BJ (cell line): ENCODE measurements at regions not wholly inside any gene's neighbourhood (a gene's known extent, or its start where the extent isn't known, plus 50 kb on each side); places are given as distances from the start of the nearest gene placed in this dataset.

Source experiments
- CTCF ChIA-PET: fragments of 350-600 bp; formaldehyde crosslinking; extraction: SDS; loops from one replicate; lab custom pipeline; 2021; ENCODE audit warnings: antibody characterized with exemption, inconsistent platforms; lab: Yijun Ruan, JAX
- POLR2A ChIA-PET: fragments of 300-600 bp; sonication (Branson Sonifier 250); formaldehyde crosslinking; extraction: SDS; loops from one replicate; lab custom pipeline; 2021; ENCODE audit warnings: antibody characterized with exemption; lab: Charles Lee
- DNase-seq: peaks from one replicate; pipeline ENCODE4 v3.0.0-alpha.2; 2011; ENCODE audit warnings: low read depth
- H3K27me3 ChIP-seq: 2 replicates; pipeline ENCODE4 v1.6.0; 2011; ENCODE audit warnings: low read length; ENCODE audit not compliant: control insufficient read depth, insufficient read depth
- H3K36me3 ChIP-seq: 2 replicates; pipeline ENCODE4 v1.5.1; 2011; ENCODE audit warnings: low read length; ENCODE audit not compliant: control insufficient read depth, insufficient read depth
- H3K4me3 ChIP-seq: 2 replicates; pipeline ENCODE4 v1.5.1; 2011; ENCODE audit warnings: low read depth, mild to moderate bottlenecking, control low read depth, low read length
- TF ChIP-seq, protein P1 (sequence below): IDR thresholded peaks from 2 replicates; pipeline ENCODE4 v1.5.1; 2011; ENCODE audit warnings: low read depth, mild to moderate bottlenecking, control low read depth, inconsistent platforms, low read length, moderate library complexity; ENCODE audit not compliant: insufficient read depth

DNA sequence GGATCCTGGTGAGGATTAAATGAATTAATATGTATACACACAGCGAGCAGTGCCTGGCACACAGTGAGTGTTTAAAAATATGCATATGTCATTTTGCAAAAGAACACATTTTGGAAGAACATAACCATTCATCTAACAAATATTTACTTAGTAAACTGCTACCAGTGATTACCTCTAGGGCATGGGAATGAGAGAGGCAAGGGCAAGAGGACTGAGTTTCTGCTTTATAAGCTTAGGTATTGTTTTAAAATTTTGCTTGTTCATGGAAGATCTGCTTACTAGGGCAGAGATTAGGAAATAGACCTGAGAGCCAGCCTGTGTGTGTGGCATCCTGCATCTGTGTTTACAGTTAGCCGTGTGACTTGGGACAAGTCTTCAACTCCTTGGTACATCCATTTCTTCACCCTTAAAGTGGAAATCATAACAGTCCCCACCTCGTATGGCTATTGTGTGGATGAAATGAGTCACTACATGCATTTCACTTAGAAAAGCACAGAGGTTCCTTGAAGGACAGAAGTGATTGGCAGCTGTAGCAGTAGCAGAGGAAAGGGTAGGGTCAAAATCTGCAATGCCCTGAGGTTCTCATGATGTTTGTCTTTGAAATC is 198.5 kb upstream of the FMN2 start:
- no peak overlapping the region for H3K4me3 ChIP-seq
- TF ChIP-seq, protein P1, sequence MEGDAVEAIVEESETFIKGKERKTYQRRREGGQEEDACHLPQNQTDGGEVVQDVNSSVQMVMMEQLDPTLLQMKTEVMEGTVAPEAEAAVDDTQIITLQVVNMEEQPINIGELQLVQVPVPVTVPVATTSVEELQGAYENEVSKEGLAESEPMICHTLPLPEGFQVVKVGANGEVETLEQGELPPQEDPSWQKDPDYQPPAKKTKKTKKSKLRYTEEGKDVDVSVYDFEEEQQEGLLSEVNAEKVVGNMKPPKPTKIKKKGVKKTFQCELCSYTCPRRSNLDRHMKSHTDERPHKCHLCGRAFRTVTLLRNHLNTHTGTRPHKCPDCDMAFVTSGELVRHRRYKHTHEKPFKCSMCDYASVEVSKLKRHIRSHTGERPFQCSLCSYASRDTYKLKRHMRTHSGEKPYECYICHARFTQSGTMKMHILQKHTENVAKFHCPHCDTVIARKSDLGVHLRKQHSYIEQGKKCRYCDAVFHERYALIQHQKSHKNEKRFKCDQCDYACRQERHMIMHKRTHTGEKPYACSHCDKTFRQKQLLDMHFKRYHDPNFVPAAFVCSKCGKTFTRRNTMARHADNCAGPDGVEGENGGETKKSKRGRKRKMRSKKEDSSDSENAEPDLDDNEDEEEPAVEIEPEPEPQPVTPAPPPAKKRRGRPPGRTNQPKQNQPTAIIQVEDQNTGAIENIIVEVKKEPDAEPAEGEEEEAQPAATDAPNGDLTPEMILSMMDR: no peak
- DNase-seq: no peak
- CTCF ChIA-PET: no interaction called here
- no peaks in the 10 kb centered on the region for H3K27me3 ChIP-seq
- H3K36me3 ChIP-seq: no peaks in the 10 kb centered on the region
- POLR2A ChIA-PET: no interaction called here

DNA sequence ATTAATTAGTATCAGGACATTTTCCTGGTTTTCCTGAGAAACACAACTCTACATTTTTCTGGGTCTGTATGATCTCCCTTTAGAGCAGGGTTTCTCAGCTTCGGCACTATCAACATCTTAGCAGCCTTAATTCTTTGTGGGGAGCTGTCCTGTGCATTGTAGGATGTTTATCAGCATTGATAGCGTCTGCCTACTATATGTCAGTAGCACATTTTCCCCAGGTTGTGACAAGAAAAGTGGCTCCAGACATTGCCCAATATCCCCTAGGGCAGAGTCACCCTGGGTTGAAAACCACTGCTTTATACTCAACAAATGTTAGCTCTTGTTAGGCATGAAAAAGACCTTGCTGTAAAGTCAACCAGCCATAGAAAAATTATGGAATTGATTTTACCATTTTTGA is 195.1 kb upstream of the FMN2 start:
- no peak for DNase-seq
- TF ChIP-seq, protein P1: no peak
- Histone ChIP-seq H3K4me3 (no peak overlapping the region), H3K36me3 (no peaks in the 10 kb centered on the region), H3K27me3 (no peaks in the 10 kb centered on the region)
- ChIA-PET CTCF (interaction anchor here (1.3 kb wide), 1 partner anchor 491 kb away, joined by 4 read pairs; no protein-coding TSS in a partner anchor), POLR2A (no interaction called here)

DNA sequence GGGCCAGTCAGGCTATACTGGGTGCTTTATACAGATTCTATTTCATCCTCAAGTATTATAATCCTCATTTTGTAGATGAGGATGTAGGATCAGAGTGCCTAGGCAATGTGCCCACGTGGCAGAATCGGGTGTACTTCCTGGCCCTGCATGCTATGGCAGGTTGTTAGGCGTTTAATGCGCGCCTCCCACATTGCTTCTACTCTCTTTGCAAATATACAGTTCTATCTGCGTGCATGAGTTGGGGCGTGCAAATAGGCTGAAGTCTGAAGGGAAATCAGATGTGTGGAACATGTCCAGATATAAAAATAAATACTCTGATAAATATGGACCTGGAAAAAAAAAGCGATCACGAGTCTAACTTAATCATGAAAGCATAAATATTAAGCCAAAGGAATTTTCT is 194.7 kb upstream of the FMN2 start:
- CTCF ChIA-PET: interaction anchor here (1.0 to 1.3 kb wide), 3 partner anchors 23 to 492 kb away, joined by 4 to 5 read pairs (median 4); no protein-coding TSS in a partner anchor
- H3K36me3 ChIP-seq: no peaks in the 10 kb centered on the region
- DNase-seq: no peak
- no peak overlapping the region for H3K4me3 ChIP-seq
- POLR2A ChIA-PET: no interaction called here
- TF ChIP-seq, protein P1: no peak
- H3K27me3 ChIP-seq: no peaks in the 10 kb centered on the region

DNA sequence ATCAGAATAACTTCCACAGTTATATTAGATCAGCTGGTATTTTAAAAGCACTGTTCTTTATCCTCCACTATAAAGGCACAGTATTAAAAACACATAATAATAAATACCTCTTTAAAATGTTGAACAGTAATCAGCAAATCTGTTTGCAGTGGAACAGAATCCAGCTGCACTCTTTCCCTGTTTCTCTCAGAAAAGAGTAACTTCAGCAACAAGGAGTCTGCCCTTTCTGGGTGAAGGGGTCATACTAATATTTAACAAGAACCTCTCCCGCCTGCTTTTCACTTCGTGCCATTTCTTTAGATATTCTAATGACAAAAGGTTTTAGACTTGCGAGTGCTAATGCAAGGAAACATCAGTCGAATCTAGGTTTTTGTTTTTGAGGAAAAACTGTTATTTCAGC is 194.2 kb upstream of the FMN2 start:
- TF ChIP-seq, protein P1: no peak
- H3K27me3 ChIP-seq: no peaks in the 10 kb centered on the region
- ChIA-PET POLR2A (no interaction called here), CTCF (interaction anchor here (0.7 to 1.1 kb wide), 12 partner anchors 10 to 495 kb away, joined by 3 to 10 read pairs (median 4); no protein-coding TSS in a partner anchor)
- no peaks in the 10 kb centered on the region for H3K36me3 ChIP-seq
- H3K4me3 ChIP-seq: no peak overlapping the region
- no peak for DNase-seq

DNA sequence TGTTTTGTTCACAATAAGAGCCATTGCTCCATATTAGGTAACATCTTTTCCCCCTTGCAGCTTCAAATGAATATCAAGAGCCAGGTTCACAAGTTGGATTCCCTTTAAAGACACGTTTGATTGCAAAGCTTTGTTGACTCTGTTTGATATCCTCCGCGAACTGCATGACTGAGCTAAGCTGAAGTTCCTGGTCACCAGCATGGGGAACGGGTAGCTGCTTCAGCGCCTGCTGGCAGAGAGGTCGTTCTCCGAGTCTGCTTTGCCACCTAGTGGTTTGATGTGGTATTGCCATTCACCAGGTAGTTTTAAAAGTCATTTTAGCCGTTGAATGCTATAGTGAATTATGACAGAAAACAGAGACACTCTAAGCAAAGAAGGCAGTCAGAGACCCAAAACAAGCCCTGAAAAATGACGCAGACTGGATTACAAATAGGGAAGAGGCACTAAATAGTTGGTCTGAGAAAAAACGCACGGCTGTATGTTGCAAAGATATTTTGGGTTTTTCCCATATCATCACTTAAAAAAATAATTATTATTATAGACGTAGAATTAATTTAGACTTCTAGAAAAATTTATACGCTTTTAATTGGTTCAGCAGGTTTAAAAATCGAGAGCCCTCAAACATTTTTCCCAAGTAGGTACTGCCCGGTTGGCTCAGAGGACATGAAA is 193.5 kb upstream of the FMN2 start:
- H3K4me3 ChIP-seq: no peak overlapping the region
- no peaks in the 10 kb centered on the region for H3K36me3 ChIP-seq
- ChIA-PET CTCF (interaction anchor here (0.7 to 1.1 kb wide), 13 partner anchors 10 to 496 kb away, joined by 3 to 10 read pairs (median 4); no protein-coding TSS in a partner anchor), POLR2A (no interaction called here)
- H3K27me3 ChIP-seq: no peaks in the 10 kb centered on the region
- TF ChIP-seq, protein P1: peak; percentile 94
- DNase-seq: no peak
